ENCODE measurements at regions not wholly inside any gene's neighbourhood (a gene's known extent, or its start where the extent isn't known, plus 50 kb on each side); places are given as distances from the start of the nearest gene placed in this dataset. TPM values are rescaled to one million over a fixed set of nuclear protein-coding genes. Genes with fewer than 3 reads are reported as not detected.

DNA sequence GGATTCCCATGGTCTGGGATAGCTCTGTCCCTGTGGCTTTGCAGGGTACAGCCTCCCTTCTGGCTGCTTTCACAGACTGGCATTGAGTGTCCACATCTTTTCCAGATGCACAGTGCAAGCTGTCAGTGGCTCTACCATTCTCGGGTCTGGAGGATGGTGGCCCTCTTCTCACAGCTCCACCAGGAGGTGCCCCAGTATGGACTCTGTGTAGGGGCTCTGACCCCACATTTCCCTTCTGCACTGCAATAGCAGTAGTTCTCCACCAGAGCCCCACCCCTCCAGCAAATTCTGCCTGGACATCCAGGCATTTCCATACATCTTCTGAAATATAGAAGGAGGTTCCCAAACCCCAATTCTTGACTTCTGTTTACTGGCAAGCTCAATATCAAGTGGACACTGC is 50.2 kb upstream of the GRID2 start:
- no peak for ATAC-seq (ENCODE audit: insufficient read depth, low FRiP score)
- WGBS, 2 donors, result 88 to 92% methylated on average over 1 of the region's 1 CpG

More for the DNA sequence above, 50.2 kb upstream of the GRID2 start:
- Histone ChIP-seq H3K27me3 (ENCODE audit: control insufficient read depth in 3 of 3, insufficient read depth in 3 of 3, low read length in 2 of 3) (no peaks in the 10 kb centered on the region), H3K4me3 (no peak overlapping the region), H3K9me3 (ENCODE audit: control insufficient read depth in 4 of 4, insufficient read depth in 3 of 4, low read length in 3 of 4) (peaks cover 0 to 20% (median 2%) of the 10 kb centered on the region in 4 donors), H3K36me3 (ENCODE audit: control insufficient read depth in 4 of 4, insufficient read depth in 4 of 4, low read length in 4 of 4) (no peaks in the 10 kb centered on the region), H3K9ac (ENCODE audit: insufficient read depth in 1 of 2, low read length in 2 of 2) (no peak overlapping the region), H3K4me1 (ENCODE audit: control insufficient read depth in 5 of 5, insufficient read depth in 5 of 5, low read length in 5 of 5) (no peaks in the 10 kb centered on the region), H3K27ac (ENCODE audit: low read depth in 1 of 2, low read length in 1 of 2) (no peak overlapping the region)
- TF ChIP-seq, protein P1, sequence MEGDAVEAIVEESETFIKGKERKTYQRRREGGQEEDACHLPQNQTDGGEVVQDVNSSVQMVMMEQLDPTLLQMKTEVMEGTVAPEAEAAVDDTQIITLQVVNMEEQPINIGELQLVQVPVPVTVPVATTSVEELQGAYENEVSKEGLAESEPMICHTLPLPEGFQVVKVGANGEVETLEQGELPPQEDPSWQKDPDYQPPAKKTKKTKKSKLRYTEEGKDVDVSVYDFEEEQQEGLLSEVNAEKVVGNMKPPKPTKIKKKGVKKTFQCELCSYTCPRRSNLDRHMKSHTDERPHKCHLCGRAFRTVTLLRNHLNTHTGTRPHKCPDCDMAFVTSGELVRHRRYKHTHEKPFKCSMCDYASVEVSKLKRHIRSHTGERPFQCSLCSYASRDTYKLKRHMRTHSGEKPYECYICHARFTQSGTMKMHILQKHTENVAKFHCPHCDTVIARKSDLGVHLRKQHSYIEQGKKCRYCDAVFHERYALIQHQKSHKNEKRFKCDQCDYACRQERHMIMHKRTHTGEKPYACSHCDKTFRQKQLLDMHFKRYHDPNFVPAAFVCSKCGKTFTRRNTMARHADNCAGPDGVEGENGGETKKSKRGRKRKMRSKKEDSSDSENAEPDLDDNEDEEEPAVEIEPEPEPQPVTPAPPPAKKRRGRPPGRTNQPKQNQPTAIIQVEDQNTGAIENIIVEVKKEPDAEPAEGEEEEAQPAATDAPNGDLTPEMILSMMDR (IDR thresholded peaks at IDR 0.05; ENCODE audit: control extremely low read depth, extremely low read depth), result no peak
- DNase-seq, result no peak

Small RNAs in the stretch of these regions (small RNA-seq; reads per million reads assigned to genes)
- gene KRT19P6 (ENCODE audit: low replicate concordance), result not detected
